Upper lobe of left lung (tissue), 6 donors: ENCODE measurements at regions not wholly inside any gene's neighbourhood (a gene's known extent, or its start where the extent isn't known, plus 50 kb on each side); places are given as distances from the start of the nearest gene placed in this dataset.
A peak's percentile ranks its signal among the peaks of the same experiment; 100 is the strongest.

ENCODE experiments used
- ATAC-seq, 2 donors: fragments of 200-7000 bp; cut with Tn5 transposase; one replicate each; pipeline ENCODE4 v1.9.1; 2022; ENCODE audit warnings: mild to moderate bottlenecking in 2 of 2, moderate library complexity in 2 of 2; ENCODE audit not compliant: low FRiP score in 2 of 2
- DNase-seq, 2 donors: peaks; one replicate each; pipeline ENCODE4 v3.0.0-alpha.2; 2019 to 2020
- H3K27ac ChIP-seq, 4 donors: fragments of 200-600 bp; sonication (generic); one replicate each; pipeline ENCODE4 v1.5.1; 2016 to 2019
- H3K27me3 ChIP-seq, 4 donors: fragments of 200-600 bp; sonication (generic); one replicate each; pipeline ENCODE4 v1.5.1; 2017 to 2019
- H3K36me3 ChIP-seq, 4 donors: fragments of 200-600 bp; sonication (generic); one replicate each; pipeline ENCODE4 v1.5.1; 2016 to 2019
- H3K4me1 ChIP-seq, 4 donors: fragments of 200-600 bp; sonication (generic); one replicate each; pipeline ENCODE4 v1.5.1; 2018 to 2019
- H3K4me3 ChIP-seq, 4 donors: fragments of 200-600 bp; sonication (generic); one replicate each; pipeline ENCODE4 v1.5.1; 2017 to 2019; ENCODE audit warnings: mild to moderate bottlenecking in 2 of 4, moderate library complexity in 1 of 4
- H3K9me3 ChIP-seq, 4 donors: fragments of 200-600 bp; sonication (generic); one replicate each; pipeline ENCODE4 v1.5.1; 2018 to 2019
- CTCF ChIP-seq, 6 experiments: fragments of 450-650 bp in 4 of 6; fragments of 200-600 bp in 2 of 6; sonication (generic) in 2 of 6; IDR thresholded peaks; one replicate each; pipeline ENCODE4 v1.5.1; 2016 to 2019; ENCODE audit warnings: antibody characterized with exemption in 6 of 6
- EP300 ChIP-seq, 4 donors: sonication (generic); formaldehyde crosslinking; IDR thresholded peaks; one replicate each; pipeline ENCODE4 v1.5.1; 2017; ENCODE audit warnings: antibody characterized with exemption in 4 of 4, control low read depth in 2 of 4
- POLR2A ChIP-seq, 4 donors: fragments of 450-650 bp; IDR thresholded peaks; one replicate each; pipeline ENCODE4 v1.5.1; 2016 to 2017; ENCODE audit warnings: antibody characterized with exemption in 4 of 4, mild to moderate bottlenecking in 2 of 4
- POLR2AphosphoS5 ChIP-seq, 2 donors: sonication (generic); formaldehyde crosslinking; IDR thresholded peaks; one replicate each; pipeline ENCODE4 v1.5.1; 2017; ENCODE audit warnings: antibody characterized with exemption in 2 of 2
- WGBS, 2 donors: methylation state at CpG; one replicate each; pipeline ENCODE4 v1.1.5; 2017 to 2018; 5-methylcytosine and 5-hydroxymethylcytosine counted together
- donor health status: DM: no; HTN: no; CAD: no; lungs with moderate emphysema.
- donor health status: DM: no; HTN: yes; CAD: no; lungs with severe emphysema.

GRCh38 chr18:78006774-78007260, 757.2 kb downstream of the GALR1 start:
- H3K4me1 ChIP-seq, result no peaks in the 10 kb centered on the region
- H3K27me3 ChIP-seq, result no peaks in the 10 kb centered on the region
- no peak overlapping the region for H3K27ac ChIP-seq
- H3K36me3 ChIP-seq, result no peaks in the 10 kb centered on the region
- no peak overlapping the region for H3K4me3 ChIP-seq
- peaks cover 0 to under 1% (median 0%) of the 10 kb centered on the region in 4 donors for H3K9me3 ChIP-seq
- ATAC-seq (no peak), DNase-seq (no peak)
- 21 to 28% methylated on average over 6 of the region's 6 CpGs for WGBS, 2 donors
- no peak for TF ChIP-seq POLR2AphosphoS5 (IDR thresholded peaks at IDR 0.05)
- no peak for TF ChIP-seq POLR2A (IDR thresholded peaks at IDR 0.05)
- no peak for TF ChIP-seq CTCF (IDR thresholded peaks at IDR 0.05)
- no peak for TF ChIP-seq EP300 (IDR thresholded peaks at IDR 0.05)

DNA sequence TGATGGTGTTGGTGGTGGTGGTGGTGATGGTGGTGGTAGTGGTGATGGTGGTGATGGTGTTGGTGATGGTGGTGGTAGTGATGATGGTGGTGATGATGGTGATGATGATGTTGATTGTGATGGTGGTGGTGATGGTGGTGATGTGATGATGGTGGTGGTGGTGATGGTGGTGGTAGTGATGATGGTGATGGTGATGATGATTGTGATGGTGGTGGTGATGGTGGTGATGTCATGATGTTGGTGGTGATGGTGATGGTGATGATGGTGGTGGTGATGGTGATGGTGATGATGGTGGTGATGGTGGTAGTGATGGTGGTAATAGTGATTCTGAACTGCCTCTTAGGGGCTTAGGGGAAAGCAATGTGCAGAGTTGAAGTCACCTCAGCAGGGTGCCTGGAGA, 760.7 kb downstream of the GALR1 start:
- Histone ChIP-seq H3K36me3 (no peaks in the 10 kb centered on the region), H3K4me1 (no peaks in the 10 kb centered on the region), H3K4me3 (no peak overlapping the region), H3K27me3 (no peaks in the 10 kb centered on the region), H3K27ac (no peak overlapping the region), H3K9me3 (no peaks in the 10 kb centered on the region)
- DNase-seq, result no peak
- no peak for ATAC-seq
- TF ChIP-seq CTCF (IDR thresholded peaks at IDR 0.05) (no peak), POLR2A (IDR thresholded peaks at IDR 0.05) (no peak), EP300 (IDR thresholded peaks at IDR 0.05) (no peak), POLR2AphosphoS5 (IDR thresholded peaks at IDR 0.05) (no peak)

DNA sequence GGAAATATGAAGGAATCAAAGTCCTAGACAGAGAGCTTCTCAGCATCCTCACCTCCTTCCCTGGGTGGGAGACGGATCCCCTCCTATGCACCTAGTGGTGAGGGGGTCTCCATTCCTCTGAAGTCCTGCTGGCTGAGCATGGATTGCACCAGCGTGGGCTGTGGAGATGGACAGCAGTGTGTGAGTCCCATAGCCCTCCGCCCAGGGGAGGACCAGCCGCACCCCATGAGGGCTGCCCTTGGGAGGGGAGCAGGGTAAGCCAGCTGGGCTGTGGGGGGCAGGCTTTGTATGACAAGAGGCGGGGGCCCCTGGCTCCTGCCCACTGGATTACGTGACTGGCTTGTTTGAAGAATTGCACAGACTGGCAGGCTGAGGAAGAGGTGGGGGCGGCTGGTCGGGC, 768.2 kb downstream of the GALR1 start:
- WGBS, 2 donors, result 77 to 96% methylated on average over 4 to 7 of the region's 8 CpGs
- Histone ChIP-seq H3K27ac (no peak overlapping the region), H3K4me3 (no peak overlapping the region), H3K4me1 (no peaks in the 10 kb centered on the region), H3K27me3 (no peaks in the 10 kb centered on the region), H3K9me3 (no peaks in the 10 kb centered on the region), H3K36me3 (no peaks in the 10 kb centered on the region)
- DNase-seq, result peak in 1 of 2 donors; percentile 49
- TF ChIP-seq POLR2A (IDR thresholded peaks at IDR 0.05) (no peak), EP300 (IDR thresholded peaks at IDR 0.05) (no peak), CTCF (IDR thresholded peaks at IDR 0.05) (no peak), POLR2AphosphoS5 (IDR thresholded peaks at IDR 0.05) (no peak)
- ATAC-seq, result peak; percentile 20 to 60

- Histone ChIP-seq H3K4me1 (no peaks in the 10 kb centered on the region), H3K27ac (no peak overlapping the region), H3K9me3 (no peaks in the 10 kb centered on the region), H3K4me3 (no peak overlapping the region), H3K27me3 (no peaks in the 10 kb centered on the region), H3K36me3 (no peaks in the 10 kb centered on the region)
- no peak for TF ChIP-seq POLR2A (IDR thresholded peaks at IDR 0.05)
- no peak for TF ChIP-seq EP300 (IDR thresholded peaks at IDR 0.05)
- TF ChIP-seq CTCF (IDR thresholded peaks at IDR 0.05), result peak in 2 of 6 experiments; percentile 14 to 30
- no peak for TF ChIP-seq POLR2AphosphoS5 (IDR thresholded peaks at IDR 0.05)
- ATAC-seq, result no peak
- WGBS, 2 donors, result 48 to 51% methylated on average over 3 of the region's 3 CpGs
- no peak for DNase-seq
Measured at GRCh38 chr18:78021196-78021595, 771.5 kb downstream of the GALR1 start.

DNA sequence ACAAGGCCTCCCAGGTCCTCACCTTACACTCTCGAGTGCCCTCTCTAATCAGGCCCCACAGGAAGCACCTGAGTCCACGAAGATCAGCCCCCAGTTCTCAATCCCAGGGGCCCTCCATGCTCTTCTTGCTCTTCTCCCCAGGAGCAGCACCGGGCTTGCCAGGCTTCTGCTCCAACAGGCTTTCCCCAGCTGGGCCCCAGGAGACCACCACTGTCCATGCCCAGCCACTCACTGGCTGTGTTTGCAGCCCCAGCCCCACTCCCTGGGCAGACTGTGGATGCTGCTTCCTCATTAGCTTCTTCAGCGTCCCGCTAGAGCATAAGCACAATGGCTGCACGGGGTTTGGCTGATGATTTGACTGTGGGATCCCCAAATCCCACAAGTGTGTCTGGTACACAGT, 781.9 kb downstream of the GALR1 start:
- 74 to 82% methylated on average over 5 to 6 of the region's 6 CpGs for WGBS, 2 donors
- DNase-seq (no peak), ATAC-seq (no peak)
- no peaks in the 10 kb centered on the region for H3K27me3 ChIP-seq
- no peaks in the 10 kb centered on the region for H3K36me3 ChIP-seq
- H3K27ac ChIP-seq, result no peak overlapping the region
- H3K4me3 ChIP-seq, result no peak overlapping the region
- no peak for TF ChIP-seq EP300 (IDR thresholded peaks at IDR 0.05)
- no peaks in the 10 kb centered on the region for H3K9me3 ChIP-seq
- H3K4me1 ChIP-seq, result no peaks in the 10 kb centered on the region
